AG09309 (cell line): ENCODE measurements at regions not wholly inside any gene's neighbourhood (a gene's known extent, or its start where the extent isn't known, plus 50 kb on each side); places are given as distances from the start of the nearest gene placed in this dataset.
"Not testable (repeated sequence)": the region's sequence is repeated elsewhere in the genome, so short reads cannot be mapped to it uniquely, and the experiment has no call there.

ENCODE experiments used
- DNase-seq: peaks from one replicate; pipeline ENCODE4 v3.0.0-alpha.2; 2010; ENCODE audit warnings: low read depth
- H3K4me3 ChIP-seq: 2 replicates; pipeline ENCODE4 v1.5.1; 2011; ENCODE audit warnings: mild to moderate bottlenecking, low read depth, low read length, moderate library complexity; ENCODE audit not compliant: control insufficient read depth
- CTCF ChIP-seq: IDR thresholded peaks from 2 replicates; pipeline ENCODE4 v1.5.1; 2011; ENCODE audit warnings: mild to moderate bottlenecking, low read depth, low read length, inconsistent platforms; ENCODE audit not compliant: insufficient read depth, control insufficient read depth; ENCODE audit errors: missing control alignments

GRCh38 chr6:106724337-106724736, 95.0 kb downstream of the QRSL1 start:
- no peak overlapping the region for H3K4me3 ChIP-seq
- no peak for DNase-seq
- TF ChIP-seq CTCF = no peak

GRCh38 chr6:106723419-106723818, 94.0 kb downstream of the QRSL1 start:
- not testable (repeated sequence) for DNase-seq

GRCh38 chr6:106721189-106721588, 91.8 kb downstream of the QRSL1 start:
- H3K4me3 ChIP-seq, DNase-seq: not testable (repeated sequence)

More at GRCh38 chr6:106723419-106723818, 94.0 kb downstream of the QRSL1 start:
- H3K4me3 ChIP-seq = not testable (repeated sequence)
